GM12864 (cell line): ENCODE measurements at regions not wholly inside any gene's neighbourhood (a gene's known extent, or its start where the extent isn't known, plus 50 kb on each side); places are given as distances from the start of the nearest gene placed in this dataset.

ENCODE experiments used
- DNase-seq: peaks from one replicate; pipeline ENCODE4 v3.0.0-alpha.2; 2011; ENCODE audit warnings: low read depth
- H3K4me3 ChIP-seq: 2 replicates; pipeline ENCODE4 v1.5.1; 2011; ENCODE audit warnings: mild to moderate bottlenecking, low read depth, low read length, control low read depth
- CTCF ChIP-seq: IDR thresholded peaks from 2 replicates; pipeline ENCODE4 v1.5.1; 2011; ENCODE audit warnings: low read depth, mild to moderate bottlenecking, moderate library complexity, low read length, control low read depth, inconsistent platforms; ENCODE audit errors: missing control alignments

GRCh38 chr2:118635891-118636290 lies 211.6 kb downstream of the EN1 start:
- TF ChIP-seq CTCF: no peak
- no peak overlapping the region for H3K4me3 ChIP-seq
- DNase-seq: no peak

GRCh38 chr2:118634876-118635275 lies 212.6 kb downstream of the EN1 start:
- no peak overlapping the region for H3K4me3 ChIP-seq
- no peak for DNase-seq
- TF ChIP-seq CTCF: no peak

GRCh38 chr2:118633371-118634018 lies 214.0 kb downstream of the EN1 start:
- TF ChIP-seq CTCF: no peak
- H3K4me3 ChIP-seq: no peak overlapping the region
- no peak for DNase-seq

GRCh38 chr2:118632921-118633320 lies 214.5 kb downstream of the EN1 start:
- no peak for TF ChIP-seq CTCF
- no peak for DNase-seq
- H3K4me3 ChIP-seq: no peak overlapping the region

GRCh38 chr2:118627156-118627555 lies 220.3 kb downstream of the EN1 start:
- H3K4me3 ChIP-seq: no peak overlapping the region
- DNase-seq: no peak
- TF ChIP-seq CTCF: no peak

- no peak overlapping the region for H3K4me3 ChIP-seq
- TF ChIP-seq CTCF: no peak
- DNase-seq: no peak
Measured at GRCh38 chr2:118622913-118623312, 224.5 kb downstream of the EN1 start.

- no peak overlapping the region for H3K4me3 ChIP-seq
- no peak for TF ChIP-seq CTCF
- no peak for DNase-seq
Measured at GRCh38 chr2:118622108-118622507, 225.3 kb downstream of the EN1 start.
